ENCODE measurements at regions not wholly inside any gene's neighbourhood (a gene's known extent, or its start where the extent isn't known, plus 50 kb on each side); places are given as distances from the start of the nearest gene placed in this dataset.

DNA sequence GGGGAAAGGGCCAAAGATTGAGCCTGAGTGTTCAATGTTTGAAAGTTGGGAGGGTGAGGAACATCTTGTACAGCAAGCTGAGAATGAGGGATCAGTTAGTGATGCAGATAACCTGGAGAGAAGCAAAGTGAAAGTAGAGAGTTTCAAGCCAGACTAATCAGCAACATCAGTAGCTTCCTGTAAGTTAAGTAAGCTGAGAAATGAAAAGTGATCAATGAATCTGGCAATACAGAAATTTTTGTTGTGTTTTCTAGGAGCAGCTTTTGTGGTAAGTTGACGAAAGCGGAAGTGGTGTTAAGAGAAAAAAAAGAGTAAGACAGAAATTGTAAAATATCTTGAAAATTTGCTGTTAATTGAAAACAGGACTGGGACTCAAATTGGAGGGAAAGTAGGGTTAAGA, 855.5 kb upstream of the MAP3K7 start:
- TF ChIP-seq, protein P1, sequence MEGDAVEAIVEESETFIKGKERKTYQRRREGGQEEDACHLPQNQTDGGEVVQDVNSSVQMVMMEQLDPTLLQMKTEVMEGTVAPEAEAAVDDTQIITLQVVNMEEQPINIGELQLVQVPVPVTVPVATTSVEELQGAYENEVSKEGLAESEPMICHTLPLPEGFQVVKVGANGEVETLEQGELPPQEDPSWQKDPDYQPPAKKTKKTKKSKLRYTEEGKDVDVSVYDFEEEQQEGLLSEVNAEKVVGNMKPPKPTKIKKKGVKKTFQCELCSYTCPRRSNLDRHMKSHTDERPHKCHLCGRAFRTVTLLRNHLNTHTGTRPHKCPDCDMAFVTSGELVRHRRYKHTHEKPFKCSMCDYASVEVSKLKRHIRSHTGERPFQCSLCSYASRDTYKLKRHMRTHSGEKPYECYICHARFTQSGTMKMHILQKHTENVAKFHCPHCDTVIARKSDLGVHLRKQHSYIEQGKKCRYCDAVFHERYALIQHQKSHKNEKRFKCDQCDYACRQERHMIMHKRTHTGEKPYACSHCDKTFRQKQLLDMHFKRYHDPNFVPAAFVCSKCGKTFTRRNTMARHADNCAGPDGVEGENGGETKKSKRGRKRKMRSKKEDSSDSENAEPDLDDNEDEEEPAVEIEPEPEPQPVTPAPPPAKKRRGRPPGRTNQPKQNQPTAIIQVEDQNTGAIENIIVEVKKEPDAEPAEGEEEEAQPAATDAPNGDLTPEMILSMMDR (IDR thresholded peaks at IDR 0.05), result no peak
- no peak for TF ChIP-seq POLR2A (IDR thresholded peaks at IDR 0.05)
